ENCODE measurements at regions not wholly inside any gene's neighbourhood (a gene's known extent, or its start where the extent isn't known, plus 50 kb on each side); places are given as distances from the start of the nearest gene placed in this dataset.
"Not testable (repeated sequence)": the region's sequence is repeated elsewhere in the genome, so short reads cannot be mapped to it uniquely, and the experiment has no call there.

DNA sequence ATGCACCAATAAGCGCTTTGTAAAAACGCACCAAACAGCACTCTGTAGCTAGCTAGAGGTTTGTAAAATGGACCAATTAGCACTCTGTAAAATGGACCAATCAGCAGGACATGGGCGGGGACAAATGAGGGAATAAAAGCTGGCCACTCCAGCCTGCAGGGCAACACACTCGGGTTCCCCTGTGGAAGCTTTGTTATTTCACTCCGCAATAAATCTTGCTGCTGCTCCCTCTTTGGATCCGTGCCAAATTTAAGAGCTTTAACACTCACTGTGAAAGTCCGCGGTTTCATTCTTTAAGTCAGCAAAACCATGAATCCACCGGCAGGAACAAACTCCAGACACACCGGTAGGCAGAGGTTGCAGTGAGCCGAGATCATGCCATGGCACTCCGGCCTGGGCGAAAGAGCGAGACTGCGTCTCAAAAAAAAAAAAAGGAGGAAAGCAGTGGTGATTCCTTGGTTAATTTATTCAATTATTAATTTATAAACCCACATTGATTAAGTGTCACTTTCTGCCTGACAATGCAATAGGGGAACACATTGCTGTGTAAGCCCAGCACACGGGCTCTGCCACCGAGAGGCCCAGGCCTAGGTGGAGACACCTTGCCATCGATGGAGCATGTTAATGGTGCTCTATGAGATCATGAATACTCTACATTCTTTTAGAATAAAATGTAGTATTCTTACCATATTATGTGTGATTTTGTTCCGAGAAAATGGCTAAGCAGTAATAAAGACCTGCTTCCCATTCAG lies 687.6 kb upstream of the HS6ST1 start:
- DNase-seq, result peak; percentile 31

DNA sequence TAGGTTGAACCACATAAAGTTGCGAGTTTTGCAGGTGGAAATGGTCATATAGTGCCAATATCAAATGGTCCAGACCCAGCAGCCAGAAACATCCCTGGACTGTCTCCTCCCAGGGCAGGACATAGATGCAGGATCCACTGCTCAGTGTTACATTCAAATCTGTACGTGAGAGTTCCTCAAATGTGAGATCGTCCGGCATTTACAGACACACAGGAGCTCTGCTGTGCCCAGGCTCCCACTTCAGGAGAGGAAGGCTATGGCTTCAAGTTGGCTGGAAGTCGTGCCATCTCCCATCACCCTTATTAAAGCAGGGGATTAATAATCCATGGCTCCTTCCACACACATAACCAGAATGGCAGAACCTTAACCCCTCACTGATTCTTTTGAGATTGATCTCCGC lies 688.2 kb upstream of the HS6ST1 start:
- no peak for DNase-seq

DNA sequence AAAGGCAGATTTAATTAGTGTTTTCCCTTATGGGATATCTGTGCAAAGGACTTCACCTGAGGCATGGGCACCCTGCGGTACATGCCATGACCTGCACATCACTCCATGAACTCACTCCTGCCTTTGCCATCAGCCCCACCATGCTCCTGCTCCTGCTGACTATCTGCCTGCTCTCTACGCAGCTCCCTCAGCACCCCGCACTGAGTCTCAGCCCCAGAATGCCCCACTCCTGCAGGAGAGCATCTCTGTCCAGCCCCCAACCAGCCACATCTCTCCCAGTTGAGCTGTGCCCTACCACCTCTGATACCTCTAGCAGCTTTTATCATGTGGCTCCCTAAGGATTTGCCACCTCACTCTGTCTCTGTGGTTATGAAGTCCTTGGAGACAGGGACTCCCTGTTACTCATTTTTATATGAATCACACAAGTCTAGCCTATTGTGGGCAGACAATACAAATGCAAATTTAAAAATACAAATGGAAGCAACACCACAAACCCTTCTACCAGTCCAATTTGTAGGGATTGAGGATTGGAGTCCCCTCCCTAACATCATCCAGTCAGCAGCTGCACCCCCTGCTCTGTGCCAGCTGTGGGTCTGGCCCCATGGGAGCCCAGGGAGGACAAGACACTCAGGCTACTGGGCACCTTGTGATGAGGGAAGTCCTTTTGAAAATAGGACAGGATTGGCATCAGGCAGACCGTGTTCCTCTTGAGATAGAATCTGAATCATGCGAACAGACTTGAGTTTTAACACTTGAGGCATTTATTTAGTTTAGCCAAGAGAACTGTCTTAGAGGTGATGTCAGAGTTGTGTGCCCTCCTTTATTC lies 689.6 kb upstream of the HS6ST1 start:
- DNase-seq, result no peak

DNA sequence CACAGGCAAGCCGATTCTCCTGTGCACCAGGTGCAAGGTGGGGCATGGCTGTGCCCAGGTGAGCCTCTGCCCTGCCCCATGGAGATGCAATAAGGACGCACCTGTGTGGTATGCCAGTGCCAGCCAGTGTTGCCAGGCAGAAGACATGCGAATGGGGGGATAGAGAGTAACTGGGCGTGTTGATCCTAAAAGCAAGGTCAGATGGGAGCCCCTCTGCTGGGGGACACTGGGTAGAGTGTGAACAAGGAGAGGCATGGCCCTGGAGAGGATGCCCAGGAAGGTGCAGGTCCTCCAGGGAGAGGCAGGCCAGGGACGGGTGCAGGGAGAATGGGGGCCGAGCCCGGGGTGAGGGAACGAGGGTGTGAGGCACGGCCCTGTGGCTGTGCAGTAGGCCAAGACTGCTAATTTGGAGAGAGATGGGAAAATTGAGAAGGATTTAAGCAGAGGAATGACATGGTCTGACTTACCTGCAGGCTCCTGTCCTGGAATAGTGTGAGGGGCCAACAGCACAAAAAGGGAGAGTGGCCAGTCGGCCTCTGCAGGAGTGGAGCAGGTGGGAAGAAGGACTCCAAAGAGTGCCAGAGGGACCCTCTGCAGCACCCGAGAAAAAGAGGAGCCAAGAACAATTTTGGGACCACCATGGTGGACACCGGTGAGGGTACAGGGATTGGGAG lies 690.4 kb upstream of the HS6ST1 start:
- no peak for DNase-seq

DNA sequence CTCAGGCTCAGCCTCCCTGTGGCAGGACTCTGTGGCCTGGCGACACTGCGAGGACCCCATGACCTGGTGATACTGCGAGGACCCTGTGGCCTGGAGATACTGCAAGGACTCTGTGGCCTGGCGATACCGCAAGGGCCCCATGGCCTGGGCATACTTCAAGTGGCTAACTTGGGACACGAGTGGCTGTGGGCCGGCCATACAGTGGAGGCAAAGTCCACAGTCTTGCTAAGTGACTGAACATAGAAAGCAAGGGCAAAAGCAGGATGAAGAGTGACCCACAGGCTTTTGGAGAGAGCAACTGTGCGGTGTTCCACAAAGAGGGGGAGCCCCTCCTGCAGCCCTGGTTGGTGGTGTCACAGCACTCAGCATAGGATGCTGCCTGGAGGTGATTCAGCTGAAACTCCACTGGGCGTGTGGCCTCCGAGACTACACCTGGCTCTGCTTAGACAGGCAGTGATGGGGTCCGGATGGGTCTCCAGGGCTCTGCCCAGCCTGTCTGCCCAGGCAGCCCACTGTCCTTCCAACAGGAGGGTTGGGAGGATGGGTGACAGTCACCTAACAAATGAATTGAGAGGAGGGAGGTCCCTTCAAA lies 691.0 kb upstream of the HS6ST1 start:
- DNase-seq, result no peak

DNA sequence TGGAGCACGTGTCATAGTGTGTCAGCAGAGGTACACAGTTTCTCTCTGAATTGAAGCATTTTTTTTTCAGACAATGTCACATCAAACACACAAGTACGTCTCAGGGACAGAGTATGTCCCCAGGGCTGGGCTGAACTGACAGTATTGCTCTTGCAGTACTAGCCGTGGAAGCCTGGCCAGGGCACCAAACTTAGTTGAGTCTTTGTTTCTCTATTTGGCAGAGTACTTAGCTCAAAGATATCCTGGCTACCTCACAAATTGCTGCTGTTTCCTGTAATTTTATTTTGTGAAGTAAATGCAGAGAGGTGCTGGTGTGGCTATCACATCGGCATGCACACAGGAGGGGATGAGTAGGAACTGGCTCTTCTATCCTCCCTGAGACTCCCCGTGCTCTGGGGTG lies 691.6 kb upstream of the HS6ST1 start:
- no peak for DNase-seq

DNA sequence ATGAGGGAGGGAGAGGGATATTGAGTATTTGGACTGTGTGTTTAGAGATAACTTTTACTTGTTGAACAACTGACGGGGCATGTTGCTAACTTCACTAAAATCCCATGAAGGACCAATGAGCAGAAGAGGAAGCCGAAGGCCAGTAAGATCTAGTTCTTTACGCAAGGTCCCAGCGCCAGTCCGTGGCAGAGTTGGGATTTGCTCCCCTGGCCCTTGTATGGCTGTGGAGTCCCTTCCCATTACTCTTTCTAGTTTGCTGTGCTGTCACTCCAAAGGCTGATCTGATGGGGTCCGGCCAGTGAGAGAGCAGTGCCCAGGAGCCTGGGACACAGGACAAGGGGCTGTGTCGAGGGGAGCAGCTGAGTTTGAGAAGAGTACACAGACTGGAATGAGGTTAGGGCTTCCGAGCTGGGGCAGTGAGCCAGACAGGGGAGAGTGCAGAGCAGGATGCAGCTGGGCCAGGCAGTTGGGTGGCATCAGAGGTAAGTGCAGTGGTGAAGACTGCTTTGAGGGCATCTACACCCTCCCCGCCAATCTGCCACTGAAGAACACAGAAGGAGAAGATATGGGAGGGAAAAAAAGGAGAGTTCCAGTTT lies 692.9 kb upstream of the HS6ST1 start:
- no peak for DNase-seq

DNA sequence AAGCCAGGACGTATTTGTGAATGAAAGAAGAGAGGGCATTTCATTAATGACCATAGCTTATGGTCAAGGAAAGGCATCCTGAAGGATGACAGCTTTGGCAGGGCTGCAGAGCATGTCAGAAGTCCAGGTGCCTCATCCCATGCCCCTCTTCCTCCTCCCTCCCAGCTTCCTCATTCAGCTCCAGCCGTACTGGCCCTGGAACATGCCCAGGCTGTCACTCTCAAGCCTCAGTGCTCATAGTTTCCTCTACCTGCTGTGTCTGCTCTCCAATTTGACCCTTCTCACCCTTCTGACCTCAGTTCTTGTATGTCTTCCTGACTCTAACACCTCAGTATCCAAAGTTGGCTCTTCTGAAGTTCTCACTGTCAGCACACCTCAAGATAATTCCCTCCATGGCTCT lies 695.8 kb upstream of the HS6ST1 start:
- no peak for DNase-seq

DNA sequence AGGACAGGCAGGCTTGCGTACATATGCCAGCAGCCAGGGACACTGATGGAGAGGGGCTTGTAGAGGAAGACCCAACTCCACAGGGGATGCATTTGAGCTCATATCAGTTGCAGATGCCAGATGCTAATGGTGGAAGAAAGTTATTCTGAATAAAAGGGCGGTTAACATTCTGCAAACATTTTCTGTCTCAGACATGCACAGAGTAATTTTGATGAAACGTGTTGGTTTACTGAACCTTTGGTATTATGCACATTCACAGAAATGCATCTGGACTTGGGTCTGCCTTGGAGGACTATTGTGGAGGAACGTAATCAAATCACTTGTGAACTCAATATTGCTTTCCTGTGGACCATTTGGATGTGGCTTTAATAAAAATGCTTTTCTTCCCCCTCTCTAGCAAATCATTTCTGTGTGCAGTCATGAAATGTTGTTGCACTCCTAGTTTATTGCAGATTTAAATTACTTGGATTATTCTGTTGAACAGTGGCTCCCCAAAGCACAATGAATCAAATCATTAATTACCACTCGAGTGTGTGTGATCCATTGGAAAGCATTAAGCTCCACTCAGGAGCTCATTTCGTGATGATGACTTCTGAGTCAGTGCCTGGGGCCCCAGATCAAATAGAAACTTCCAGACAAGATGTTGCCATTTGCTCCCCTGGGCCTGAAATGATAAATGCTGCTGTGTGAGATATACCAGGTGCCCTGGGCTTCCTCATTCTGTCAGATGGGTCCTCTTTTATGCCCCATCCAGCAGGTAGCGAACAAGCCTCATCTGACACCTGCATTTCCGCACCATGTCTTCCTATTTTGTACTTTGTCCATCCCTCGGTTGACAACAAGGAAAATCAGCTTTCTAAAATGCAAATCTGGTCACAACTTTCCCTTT lies 697.0 kb upstream of the HS6ST1 start:
- peak; percentile 35 for DNase-seq

DNA sequence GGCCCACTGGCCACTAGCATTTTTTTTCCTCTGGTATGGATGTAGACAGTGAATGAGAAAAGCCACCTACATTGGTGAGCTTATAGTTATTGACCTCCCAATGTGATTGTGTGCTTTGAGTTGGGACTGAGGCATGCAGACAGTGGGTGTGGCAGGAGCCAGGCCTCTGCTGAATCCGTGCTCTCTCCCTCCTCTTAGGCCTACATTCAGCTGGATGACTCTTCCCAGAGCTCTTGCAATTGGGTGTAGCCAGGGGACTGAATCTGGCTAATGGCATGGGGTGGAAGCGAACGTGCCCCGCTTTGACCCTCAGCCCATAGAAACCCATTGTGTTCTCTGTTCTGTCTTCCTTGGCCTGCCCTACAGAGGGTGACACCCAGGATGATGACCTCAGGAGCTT lies 698.3 kb upstream of the HS6ST1 start:
- DNase-seq, result no peak

DNA sequence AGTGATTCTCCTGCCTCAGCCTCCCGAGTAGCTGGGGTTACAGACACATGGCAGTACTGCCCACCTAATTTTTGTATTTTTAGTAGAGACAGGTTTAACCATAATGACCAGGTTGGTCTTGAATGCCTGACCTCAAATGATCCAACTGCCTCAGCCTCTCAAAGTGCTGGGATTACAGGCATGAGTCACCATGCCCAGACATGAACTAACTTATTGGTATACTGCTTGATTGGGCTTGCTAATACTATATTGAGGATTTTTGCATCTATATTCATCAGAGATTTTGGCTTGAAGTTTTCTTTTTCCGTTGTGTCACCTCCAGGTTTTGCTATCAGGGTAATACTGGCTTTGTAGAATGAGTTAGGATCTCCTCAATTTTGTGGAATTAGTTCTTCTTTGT lies 706.1 kb upstream of the HS6ST1 start:
- DNase-seq, result no peak

DNA sequence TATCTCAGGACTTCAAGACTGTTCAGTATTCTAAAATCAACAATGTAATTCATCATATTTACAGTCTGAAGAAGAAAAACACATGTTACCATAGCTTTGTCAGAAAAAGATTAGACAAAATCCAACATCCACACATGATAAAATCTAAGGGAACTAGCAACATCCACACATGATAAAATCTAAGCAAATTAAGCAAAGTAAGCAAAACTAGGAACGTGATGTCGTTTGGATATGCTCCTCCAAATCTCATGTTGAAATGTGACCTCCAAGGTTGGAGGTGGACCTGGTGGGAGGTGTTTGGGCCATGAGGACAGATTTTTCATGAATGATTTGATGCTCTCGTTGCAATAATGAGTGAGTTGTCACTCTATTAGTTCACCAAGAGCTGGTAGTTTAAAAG lies 717.3 kb upstream of the HS6ST1 start:
- no peak for DNase-seq

DNA sequence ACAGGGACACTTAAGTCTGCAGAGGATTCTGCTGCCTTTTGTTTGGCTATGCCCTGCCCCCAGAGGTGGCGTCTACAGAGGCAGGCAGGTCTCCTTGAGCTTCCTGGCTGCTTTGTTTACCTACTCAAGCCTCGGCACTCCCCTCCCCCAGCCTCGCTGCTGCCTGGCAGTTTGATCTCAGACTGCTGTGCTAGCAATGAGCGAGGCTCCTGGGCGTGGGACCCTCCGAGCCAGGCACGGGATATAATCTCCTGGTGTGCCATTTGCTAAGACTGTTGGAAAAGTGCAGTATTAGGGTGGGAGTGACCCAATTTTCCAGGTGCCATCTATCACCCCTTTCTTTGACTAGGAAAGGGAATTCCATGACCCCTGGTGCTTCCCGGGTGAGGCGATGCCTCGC lies 725.0 kb upstream of the HS6ST1 start:
- DNase-seq, result not testable (repeated sequence)

DNA sequence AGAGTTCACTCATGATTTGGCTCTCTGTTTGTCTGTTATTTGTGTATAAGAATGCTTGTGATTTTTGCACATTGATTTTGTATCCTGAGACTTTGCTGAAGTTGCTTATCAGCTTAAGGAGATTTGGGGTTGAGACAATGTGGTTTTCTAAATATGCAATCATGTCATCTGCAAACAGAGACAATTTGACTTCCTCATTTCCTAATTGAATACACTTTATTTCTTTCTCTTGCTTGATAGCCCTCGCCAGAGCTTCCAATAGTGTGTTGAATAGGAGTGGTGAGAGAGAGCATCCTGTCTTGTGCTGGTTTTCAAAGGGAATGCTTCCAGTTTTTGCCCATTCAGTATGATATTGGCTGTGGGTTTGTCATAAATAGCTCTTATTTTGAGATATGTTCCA lies 727.8 kb upstream of the HS6ST1 start:
- not testable (repeated sequence) for DNase-seq

DNA sequence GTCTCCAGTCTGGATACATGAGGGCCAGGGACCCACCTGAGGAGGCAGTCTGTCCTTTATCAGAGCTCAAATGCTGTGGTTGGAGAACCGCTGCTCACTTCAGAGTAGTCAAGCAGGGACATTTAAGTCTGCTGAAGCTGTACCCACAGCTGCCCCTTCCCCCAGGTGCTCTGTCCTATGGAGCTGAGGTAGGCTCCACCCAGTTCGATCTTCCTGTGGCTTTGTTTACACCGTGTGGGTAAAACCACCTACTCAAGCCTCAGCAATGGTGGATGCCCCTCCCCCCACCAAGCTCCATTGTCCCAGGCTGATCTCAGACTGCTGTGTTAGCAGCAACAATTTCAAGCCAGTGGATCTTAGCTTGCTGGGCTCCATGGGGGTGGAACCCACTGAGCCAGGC lies 731.4 kb upstream of the HS6ST1 start:
- DNase-seq, result no peak

DNA sequence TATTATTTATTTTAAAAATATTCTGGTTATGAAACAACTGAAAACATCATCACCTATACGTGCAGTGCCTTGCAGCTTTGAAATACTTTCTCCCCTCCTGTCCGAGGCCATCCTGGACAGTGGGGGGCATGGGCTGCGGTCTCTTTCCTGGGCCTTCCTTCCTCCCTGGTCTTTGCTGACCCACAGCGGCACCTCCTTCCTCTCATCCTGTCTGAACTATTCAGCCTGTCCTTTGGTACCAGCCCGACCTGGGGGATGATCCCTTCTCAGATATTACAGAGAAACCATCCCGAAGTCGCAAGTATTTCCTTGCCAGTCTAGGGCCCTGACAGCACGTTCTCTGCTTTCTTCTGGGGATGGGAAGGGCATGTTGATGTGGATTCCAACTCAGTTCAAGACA lies 736.6 kb upstream of the HS6ST1 start:
- no peak for DNase-seq

DNA sequence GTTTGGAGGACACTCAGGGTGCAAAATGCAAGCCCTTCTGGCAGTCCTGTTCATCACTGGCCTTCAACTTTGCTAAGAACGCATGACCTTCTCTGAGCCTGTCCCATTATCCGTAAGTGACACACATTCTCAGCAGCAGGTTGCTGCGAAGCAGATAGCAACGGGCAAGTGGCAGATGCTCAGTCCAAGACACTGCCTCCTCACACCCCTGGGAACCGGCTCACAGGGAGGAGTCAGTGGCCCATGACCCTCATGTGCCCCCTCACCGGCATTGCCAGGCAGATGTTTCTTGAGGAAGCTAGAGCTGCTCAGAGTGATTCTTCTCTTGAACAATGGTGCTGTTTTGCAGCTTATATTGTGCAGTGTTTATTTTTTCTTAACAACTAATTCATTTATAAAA lies 737.2 kb upstream of the HS6ST1 start:
- no peak for DNase-seq

DNA sequence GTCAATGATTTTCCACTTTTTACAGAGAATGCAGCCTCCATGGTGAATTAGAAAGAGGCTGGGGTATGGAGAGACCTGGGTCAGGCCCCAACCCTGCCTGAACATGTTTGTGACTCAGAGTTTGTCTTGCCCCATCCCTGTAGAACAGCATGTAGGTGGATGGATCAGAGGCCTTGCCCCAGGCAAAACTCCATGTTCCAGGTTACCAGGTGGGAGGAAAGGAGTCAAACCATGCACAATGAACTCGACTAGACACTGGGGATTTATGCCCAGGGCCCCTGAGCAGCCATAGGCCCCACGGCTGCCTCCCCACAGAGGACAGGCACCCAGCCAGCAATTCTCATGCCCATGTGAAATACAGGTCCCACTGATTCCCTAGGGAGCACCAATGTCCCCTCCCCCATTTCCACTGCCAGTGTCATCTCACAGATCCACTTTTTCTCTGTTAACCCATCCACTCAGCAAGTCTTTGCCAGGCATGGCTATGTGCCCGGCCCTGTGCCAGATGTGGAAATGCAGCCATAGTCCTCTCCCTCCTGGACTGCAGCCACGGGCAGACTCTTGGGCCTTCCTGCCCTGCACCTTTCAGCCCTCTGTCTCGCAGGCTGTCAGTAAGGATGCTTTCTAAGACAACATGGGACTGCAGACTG lies 737.8 kb upstream of the HS6ST1 start:
- DNase-seq, result no peak

DNA sequence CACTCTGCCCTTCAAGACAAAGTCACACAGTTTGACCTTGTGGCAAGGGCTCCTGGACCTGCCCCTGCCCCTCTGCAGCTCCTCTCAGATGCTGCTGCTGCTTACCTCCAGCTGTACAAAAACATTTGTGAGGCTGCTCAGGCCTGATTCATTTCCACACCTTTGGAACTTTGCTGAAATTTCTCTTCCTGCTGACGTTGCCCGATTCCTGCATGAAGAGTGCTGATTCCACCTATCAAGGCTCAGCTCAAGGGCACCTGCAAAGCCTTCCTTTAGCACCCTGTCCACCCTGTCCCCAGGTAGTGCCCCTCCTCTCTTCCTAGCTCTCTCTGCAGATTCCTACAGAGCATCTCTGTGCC lies 738.3 kb upstream of the HS6ST1 start:
- no peak for DNase-seq

DNA sequence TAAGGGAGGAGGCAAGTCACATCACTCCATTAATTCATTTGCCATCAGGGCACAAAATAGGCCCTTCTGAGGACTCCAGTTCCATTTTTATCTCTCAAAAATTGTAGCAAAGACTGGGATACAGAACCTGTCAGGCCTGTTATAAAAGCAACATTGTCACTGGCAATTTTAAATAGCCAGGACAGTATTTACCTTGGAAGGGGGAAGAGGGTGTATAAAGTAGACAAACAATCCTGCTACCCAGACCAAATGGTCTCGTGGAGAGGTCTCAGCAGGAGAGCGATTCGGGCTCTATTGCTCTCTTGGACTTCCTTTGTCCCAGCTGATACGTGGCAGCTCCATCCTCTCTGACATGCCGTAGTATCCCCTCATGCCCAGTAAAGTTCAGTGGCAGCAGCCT lies 740.3 kb upstream of the HS6ST1 start:
- no peak for DNase-seq

DNA sequence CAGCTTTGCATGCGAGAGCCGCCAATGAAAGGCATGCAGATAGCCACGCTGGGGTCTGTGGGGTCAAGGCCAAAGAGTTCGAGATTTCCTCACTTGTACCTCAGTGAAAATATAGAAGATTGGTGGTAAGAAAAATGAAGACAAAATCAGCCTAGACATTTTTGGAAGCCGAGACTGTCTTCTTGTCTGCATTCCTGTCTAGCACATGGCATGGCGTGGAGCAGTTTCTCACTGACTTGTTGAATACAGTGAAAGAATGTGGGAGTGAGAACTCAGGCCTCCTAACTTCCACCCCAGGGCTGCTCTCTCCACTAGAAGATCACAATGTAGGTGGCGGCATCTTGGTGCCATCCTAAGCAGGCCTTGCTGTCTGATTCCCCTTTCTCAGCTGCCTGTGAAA lies 740.8 kb upstream of the HS6ST1 start:
- no peak for DNase-seq
